B cell (primary cell): ENCODE measurements at regions not wholly inside any gene's neighbourhood (a gene's known extent, or its start where the extent isn't known, plus 50 kb on each side); places are given as distances from the start of the nearest gene placed in this dataset.

Experiments
- ATAC-seq: fragments of 200-7000 bp; cut with Tn5 transposase; one replicate; pipeline ENCODE4 v1.10.0; 2021; ENCODE audit warnings: low read depth, mild to moderate bottlenecking, moderate number of reproducible peaks, moderate library complexity
- CTCF ChIA-PET: fragments of 350-600 bp; sonication (Branson Sonifier 250); formaldehyde crosslinking; loops from one replicate; lab custom pipeline; 2021; ENCODE audit warnings: antibody characterized with exemption, inconsistent platforms; lab: Charles Lee
- POLR2A ChIA-PET: fragments of 350-600 bp; sonication (Branson Sonifier 250); formaldehyde crosslinking; loops from one replicate; lab custom pipeline; 2021; ENCODE audit warnings: antibody characterized with exemption; lab: Charles Lee
- DNase-seq: peaks from one replicate; pipeline ENCODE4 v3.0.0; 2013
- H2AFZ ChIP-seq: 2 replicates; pipeline ENCODE4 v1.6.1; 2012; ENCODE audit warnings: mild to moderate bottlenecking, low read depth, low read length; ENCODE audit not compliant: insufficient read depth, poor library complexity, severe bottlenecking
- H3K27ac ChIP-seq, 2 donors: 1 replicate in 1 of 2; 2 replicates in 1 of 2; pipeline ENCODE4 v1.5.1; 2012 to 2013; ENCODE audit warnings: low read length in 2 of 2, mild to moderate bottlenecking in 2 of 2, moderate library complexity in 1 of 2
- H3K27me3 ChIP-seq, 4 experiments: fragments of 200-600 bp in 1 of 4; sonication (generic) in 1 of 4; replicated peaks in 1 of 4; 1 replicate in 2 of 4; 2 replicates in 2 of 4; pipeline versions ENCODE4 v1.6.1 to v1.7.0; 2013 to 2016; ENCODE audit warnings: low read length in 3 of 4, mild to moderate bottlenecking in 2 of 4, mixed read lengths in 1 of 4, moderate library complexity in 1 of 4; ENCODE audit not compliant: insufficient read depth in 4 of 4, control insufficient read depth in 3 of 4; ENCODE audit errors: control extremely low read depth in 1 of 4
- H3K36me3 ChIP-seq, 2 experiments: replicated peaks in 1 of 2; 1 replicate in 1 of 2; 2 replicates in 1 of 2; pipeline versions ENCODE4 v1.6.1 to v1.7.1; 2013; ENCODE audit warnings: low read length in 1 of 2; ENCODE audit not compliant: insufficient read depth in 2 of 2, control insufficient read depth in 1 of 2; ENCODE audit errors: control extremely low read depth in 1 of 2, extremely low read depth in 1 of 2
- H3K4me1 ChIP-seq, 2 donors: fragments of 200-600 bp in 1 of 2; sonication (generic) in 1 of 2; 1 replicate in 1 of 2; 2 replicates in 1 of 2; pipeline versions ENCODE4 v1.5.1 to v1.6.1; 2013 to 2017; ENCODE audit warnings: low read length in 2 of 2; ENCODE audit not compliant: control insufficient read depth in 2 of 2, insufficient read depth in 2 of 2
- H3K4me2 ChIP-seq: replicated peaks from 2 replicates; pipeline ENCODE3; 2012; ENCODE audit warnings: mild to moderate bottlenecking, low read depth, low read length; ENCODE audit not compliant: poor library complexity, severe bottlenecking
- H3K4me3 ChIP-seq, 5 experiments: fragments of 200-600 bp in 1 of 5; sonication (generic) in 1 of 5; 1 replicate in 3 of 5; 2 replicates in 2 of 5; pipeline versions ENCODE4 v1.5.1 to v1.7.0; 2011 to 2016; ENCODE audit warnings: low read length in 4 of 5, mild to moderate bottlenecking in 4 of 5, low read depth in 2 of 5, control low read depth in 1 of 5, moderate library complexity in 1 of 5; ENCODE audit not compliant: insufficient read depth in 1 of 5; ENCODE audit errors: control extremely low read depth in 1 of 5, extremely low read depth in 1 of 5
- H3K79me2 ChIP-seq: fragments of 200-600 bp; sonication (generic); one replicate; pipeline ENCODE4 v1.6.0; 2016; ENCODE audit warnings: low read length; ENCODE audit not compliant: control insufficient read depth, insufficient read depth
- H3K9ac ChIP-seq: fragments of 200-600 bp; sonication (generic); 2 replicates; pipeline ENCODE4 v1.6.1; 2017; ENCODE audit warnings: mild to moderate bottlenecking, low read length, moderate library complexity
- H3K9me3 ChIP-seq, 3 donors: one replicate each; pipeline versions ENCODE4 v1.6.1 to v1.7.1; 2013; ENCODE audit warnings: low read length in 2 of 3; ENCODE audit not compliant: control insufficient read depth in 2 of 3, insufficient read depth in 1 of 3; ENCODE audit errors: control extremely low read depth in 1 of 3
- H4K20me1 ChIP-seq: 2 replicates; pipeline ENCODE4 v1.6.0; 2012; ENCODE audit warnings: mild to moderate bottlenecking, low read length; ENCODE audit not compliant: insufficient read depth, control insufficient read depth, poor library complexity, severe bottlenecking
- H3K27ac Mint-ChIP-seq: one replicate; pipeline ENCODE4 v1.8.0; 2021; ENCODE audit warnings: mixed read lengths
- H3K27me3 Mint-ChIP-seq: one replicate; pipeline ENCODE4 v1.8.0; 2021; ENCODE audit warnings: mixed read lengths
- H3K4me1 Mint-ChIP-seq: one replicate; pipeline ENCODE4 v1.8.0; 2021; ENCODE audit warnings: mixed read lengths
- H3K4me3 Mint-ChIP-seq: one replicate; pipeline ENCODE4 v1.8.0; 2021; ENCODE audit warnings: mixed read lengths
- H3K9me3 Mint-ChIP-seq: one replicate; pipeline ENCODE4 v1.8.0; 2022; ENCODE audit warnings: mixed read lengths; ENCODE audit not compliant: insufficient read depth
- CTCF ChIP-seq: fragments of 200-600 bp; IDR thresholded peaks from one replicate; pipeline ENCODE4 v1.8.0; 2022; ENCODE audit warnings: antibody characterized with exemption, mild to moderate bottlenecking
- EZH2 ChIP-seq: IDR thresholded peaks from 2 replicates; pipeline ENCODE4 v1.6.1; 2012; ENCODE audit warnings: borderline replicate concordance, low read depth, mild to moderate bottlenecking, moderate library complexity, low read length; ENCODE audit not compliant: insufficient read depth, poor library complexity, severe bottlenecking
- WGBS: methylation state at CpG from one replicate; pipeline ENCODE4 v1.1.5; 2013; ENCODE audit warnings: missing lambda C conversion rate; ENCODE audit not compliant: insufficient coverage; 5-methylcytosine and 5-hydroxymethylcytosine counted together
- intact Hi-C: fragments of 100-400 bp; cut with micrococcal nuclease; formaldehyde crosslinking; loops from one replicate; pipeline ENCODE4 v1.10.0; 2022

DNA sequence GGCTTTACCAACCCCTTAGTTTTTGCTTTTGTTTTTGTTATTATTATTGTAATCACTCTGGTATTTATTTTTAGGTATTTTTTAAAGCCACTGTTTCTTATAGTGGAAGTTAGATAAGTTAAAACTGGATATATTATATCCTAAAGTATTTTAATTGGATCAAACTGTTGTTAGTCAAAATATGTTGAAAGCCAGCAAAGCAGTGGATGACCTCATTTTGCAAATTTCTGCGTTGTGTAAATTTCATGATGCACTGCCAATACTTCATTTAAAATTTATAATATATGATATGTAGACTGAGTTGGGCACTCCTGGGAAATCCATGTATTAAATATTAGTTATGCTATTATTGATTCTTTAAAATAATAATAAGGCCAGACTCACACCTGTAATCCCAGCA lies 661.7 kb upstream of the NRXN1 start:
- no peaks in the 10 kb centered on the region for H3K36me3 ChIP-seq
- Mint-ChIP-seq H3K9me3 (peaks cover 3% of the 10 kb centered on the region), H3K4me1 (no peaks in the 10 kb centered on the region), H3K27ac (no peak overlapping the region), H3K27me3 (no peaks in the 10 kb centered on the region), H3K4me3 (no peak overlapping the region)
- H2AFZ ChIP-seq = no peak overlapping the region
- H3K79me2 ChIP-seq = no peaks in the 10 kb centered on the region
- no peaks in the 10 kb centered on the region for H3K27me3 ChIP-seq
- ATAC-seq (no peak), DNase-seq (no peak)
- CTCF ChIA-PET = no interaction called here
- no peaks in the 10 kb centered on the region for H4K20me1 ChIP-seq
- H3K4me2 ChIP-seq = no peak overlapping the region
- H3K4me1 ChIP-seq = no peaks in the 10 kb centered on the region
- H3K9me3 ChIP-seq = no peaks in the 10 kb centered on the region
- intact Hi-C loops = no loop called here
- no CpG with 5 or more reads among the region's 1 CpG for WGBS
- H3K9ac ChIP-seq = no peak overlapping the region
- TF ChIP-seq CTCF (no peak), EZH2 (no peak)
- POLR2A ChIA-PET = no interaction called here
- no peak overlapping the region for H3K27ac ChIP-seq
- H3K4me3 ChIP-seq = no peak overlapping the region

DNA sequence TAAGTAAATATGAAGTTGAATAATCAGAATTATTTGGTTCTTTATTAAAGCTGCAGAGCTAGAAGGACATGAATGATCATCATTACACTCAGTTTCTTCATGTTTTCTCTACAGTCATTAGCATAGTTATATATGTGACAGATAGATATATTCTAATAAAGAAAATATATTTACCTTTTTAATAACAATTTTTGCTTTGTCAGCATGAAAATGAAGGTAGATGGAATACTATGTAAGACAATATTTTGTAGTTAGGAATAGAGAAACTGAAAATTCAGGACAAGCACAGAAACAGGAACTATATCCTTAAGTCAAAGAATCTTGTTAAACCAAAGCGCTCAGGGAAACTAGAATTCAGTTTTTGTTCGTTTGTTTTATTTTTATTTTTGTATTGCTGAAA lies 649.9 kb upstream of the NRXN1 start:
- Histone ChIP-seq H3K79me2 (no peaks in the 10 kb centered on the region), H3K4me1 (no peaks in the 10 kb centered on the region), H3K4me2 (no peak overlapping the region), H3K4me3 (no peak overlapping the region), H2AFZ (no peak overlapping the region), H3K27ac (no peak overlapping the region), H4K20me1 (no peaks in the 10 kb centered on the region), H3K36me3 (no peaks in the 10 kb centered on the region), H3K27me3 (no peaks in the 10 kb centered on the region), H3K9me3 (peaks cover 0 to 3% (median 0%) of the 10 kb centered on the region in 3 donors), H3K9ac (no peak overlapping the region)
- intact Hi-C loops = no loop called here
- no peaks in the 10 kb centered on the region for H3K4me1 Mint-ChIP-seq
- POLR2A ChIA-PET = interaction anchor here (0.6 kb wide), 1 partner anchor 72 kb away, joined by 3 read pairs; no protein-coding TSS in a partner anchor
- H3K27ac Mint-ChIP-seq = no peak overlapping the region
- H3K27me3 Mint-ChIP-seq = no peaks in the 10 kb centered on the region
- no peak overlapping the region for H3K4me3 Mint-ChIP-seq
- WGBS = 100% methylated on average over 2 of the region's 2 CpGs
- CTCF ChIA-PET = interaction anchor here (0.6 kb wide), 1 partner anchor 72 kb away, joined by 3 read pairs; no protein-coding TSS in a partner anchor
- no peak for TF ChIP-seq EZH2
- no peak for TF ChIP-seq CTCF
- no peak for ATAC-seq
- no peaks in the 10 kb centered on the region for H3K9me3 Mint-ChIP-seq
- no peak for DNase-seq
